A673 (cell line): ENCODE measurements at regions not wholly inside any gene's neighbourhood (a gene's known extent, or its start where the extent isn't known, plus 50 kb on each side); places are given as distances from the start of the nearest gene placed in this dataset.

Source experiments
- EZH2 ChIP-seq: fragments of 200-600 bp; sonication (generic); IDR thresholded peaks from 2 replicates; pipeline ENCODE4 v1.6.1; 2017; ENCODE audit warnings: borderline replicate concordance, low read depth, mild to moderate bottlenecking, mixed read lengths, antibody characterized with exemption, low read length; ENCODE audit not compliant: poor library complexity, severe bottlenecking
- TF ChIP-seq, protein P1 (sequence below): fragments of 300-800, 200-600 bp; sonication (generic); conservative IDR thresholded peaks from 2 replicates; pipeline ENCODE4 v1.5.1; 2017; ENCODE audit warnings: low read depth, mild to moderate bottlenecking, antibody characterized with exemption, low read length, moderate library complexity, mixed read lengths

- TF ChIP-seq, protein P1, sequence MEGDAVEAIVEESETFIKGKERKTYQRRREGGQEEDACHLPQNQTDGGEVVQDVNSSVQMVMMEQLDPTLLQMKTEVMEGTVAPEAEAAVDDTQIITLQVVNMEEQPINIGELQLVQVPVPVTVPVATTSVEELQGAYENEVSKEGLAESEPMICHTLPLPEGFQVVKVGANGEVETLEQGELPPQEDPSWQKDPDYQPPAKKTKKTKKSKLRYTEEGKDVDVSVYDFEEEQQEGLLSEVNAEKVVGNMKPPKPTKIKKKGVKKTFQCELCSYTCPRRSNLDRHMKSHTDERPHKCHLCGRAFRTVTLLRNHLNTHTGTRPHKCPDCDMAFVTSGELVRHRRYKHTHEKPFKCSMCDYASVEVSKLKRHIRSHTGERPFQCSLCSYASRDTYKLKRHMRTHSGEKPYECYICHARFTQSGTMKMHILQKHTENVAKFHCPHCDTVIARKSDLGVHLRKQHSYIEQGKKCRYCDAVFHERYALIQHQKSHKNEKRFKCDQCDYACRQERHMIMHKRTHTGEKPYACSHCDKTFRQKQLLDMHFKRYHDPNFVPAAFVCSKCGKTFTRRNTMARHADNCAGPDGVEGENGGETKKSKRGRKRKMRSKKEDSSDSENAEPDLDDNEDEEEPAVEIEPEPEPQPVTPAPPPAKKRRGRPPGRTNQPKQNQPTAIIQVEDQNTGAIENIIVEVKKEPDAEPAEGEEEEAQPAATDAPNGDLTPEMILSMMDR = no peak
- no peak for TF ChIP-seq EZH2
Observed at GRCh38 chrX:45771560-45772340, 571.1 kb upstream of the DIPK2B start.
